Erythroblast (primary cell): ENCODE measurements at regions not wholly inside any gene's neighbourhood (a gene's known extent, or its start where the extent isn't known, plus 50 kb on each side); places are given as distances from the start of the nearest gene placed in this dataset.

Source experiments
- GATA1 ChIP-seq: IDR thresholded peaks from 2 replicates; pipeline ENCODE4 v1.6.1; 2011; ENCODE audit warnings: low read depth, mild to moderate bottlenecking, control low read depth, low read length, moderate library complexity
- POLR2A ChIP-seq: IDR thresholded peaks from 2 replicates; pipeline ENCODE4 v1.6.1; 2011; ENCODE audit warnings: mild to moderate bottlenecking, low read length

- TF ChIP-seq POLR2A (no peak), GATA1 (no peak)
Measured at GRCh38 chr5:174834081-174834480, 109.7 kb downstream of the MSX2 start.
